Loucy (cell line): ENCODE measurements at regions not wholly inside any gene's neighbourhood (a gene's known extent, or its start where the extent isn't known, plus 50 kb on each side); places are given as distances from the start of the nearest gene placed in this dataset.

Source experiments
- H2AFZ ChIP-seq: fragments of 200-600 bp; sonication (generic); 2 replicates; pipeline ENCODE4 v1.6.0; 2016; ENCODE audit warnings: antibody characterized with exemption, mild to moderate bottlenecking, low read length, moderate library complexity
- H3F3A ChIP-seq: fragments of 200-600 bp; 2 replicates; pipeline ENCODE4 v1.6.0; 2016; ENCODE audit warnings: antibody characterized with exemption, low read depth, mild to moderate bottlenecking
- H3K27me3 ChIP-seq: fragments of 200-600 bp; sonication (generic); 2 replicates; pipeline ENCODE4 v1.6.1; 2014; ENCODE audit warnings: low read length, mild to moderate bottlenecking; ENCODE audit not compliant: insufficient read depth, poor library complexity, severe bottlenecking
- H3K36me3 ChIP-seq: fragments of 200-600 bp; sonication (generic); 2 replicates; pipeline ENCODE4 v1.6.1; 2016; ENCODE audit warnings: low read length; ENCODE audit not compliant: insufficient read depth
- H3K4me1 ChIP-seq: fragments of 200-600 bp; sonication (generic); 2 replicates; pipeline ENCODE4 v1.5.1; 2014; ENCODE audit warnings: low read length, mild to moderate bottlenecking; ENCODE audit not compliant: insufficient read depth, poor library complexity, severe bottlenecking
- H3K4me2 ChIP-seq: fragments of 200-600 bp; sonication (generic); 2 replicates; pipeline ENCODE4 v1.6.0; 2014; ENCODE audit warnings: antibody characterized with exemption, low read length, low read depth, mild to moderate bottlenecking; ENCODE audit not compliant: poor library complexity, severe bottlenecking
- H3K4me3 ChIP-seq: fragments of 200-600 bp; sonication (generic); 2 replicates; pipeline ENCODE4 v1.5.1; 2014; ENCODE audit warnings: low read length, mild to moderate bottlenecking, mixed read lengths; ENCODE audit not compliant: poor library complexity, severe bottlenecking
- H3K79me2 ChIP-seq: fragments of 200-600 bp; sonication (generic); 2 replicates; pipeline ENCODE4 v1.6.1; 2014; ENCODE audit warnings: low read length; ENCODE audit not compliant: insufficient read depth
- H3K9ac ChIP-seq: fragments of 200-600 bp; sonication (generic); 2 replicates; pipeline ENCODE4 v1.6.0; 2014; ENCODE audit warnings: mild to moderate bottlenecking, low read depth, low read length, moderate library complexity; ENCODE audit not compliant: poor library complexity, severe bottlenecking
- H3K9me2 ChIP-seq: fragments of 200-600 bp; sonication (generic); replicated peaks from 2 replicates; pipeline ENCODE4 v1.6.1; 2016; ENCODE audit warnings: low read depth, low read length, mixed read lengths
- H3K9me3 ChIP-seq: fragments of 200-600 bp; sonication (generic); 2 replicates; pipeline ENCODE4 v1.6.1; 2014; ENCODE audit warnings: mild to moderate bottlenecking, antibody characterized with exemption, low read length, low read depth; ENCODE audit not compliant: insufficient read depth
- H4K20me1 ChIP-seq: fragments of 200-600 bp; sonication (generic); 2 replicates; pipeline ENCODE4 v1.6.0; 2014; ENCODE audit warnings: antibody characterized with exemption, low read length, mild to moderate bottlenecking; ENCODE audit not compliant: insufficient read depth, poor library complexity, severe bottlenecking
- CTCF ChIP-seq: fragments of 200-600 bp; sonication (generic); conservative IDR thresholded peaks from 2 replicates; pipeline ENCODE4 v1.5.1; 2014; ENCODE audit warnings: mild to moderate bottlenecking, antibody characterized with exemption, low read length
- EZH2phosphoT487 ChIP-seq: fragments of 200-600 bp; IDR thresholded peaks from 2 replicates; pipeline ENCODE4 v1.6.1; 2018; ENCODE audit warnings: antibody characterized with exemption, mild to moderate bottlenecking, moderate library complexity, borderline replicate concordance

- Histone ChIP-seq H3K4me3 (no peak overlapping the region), H3K79me2 (no peaks in the 10 kb centered on the region), H3K9me3 (no peaks in the 10 kb centered on the region), H3K4me2 (no peak overlapping the region), H3K9me2 (no peaks in the 10 kb centered on the region), H4K20me1 (no peaks in the 10 kb centered on the region), H3K36me3 (no peaks in the 10 kb centered on the region), H3K9ac (no peak overlapping the region), H3F3A (no peaks in the 10 kb centered on the region), H3K27me3 (no peaks in the 10 kb centered on the region), H3K4me1 (no peaks in the 10 kb centered on the region), H2AFZ (no peak overlapping the region)
- TF ChIP-seq CTCF (no peak), EZH2phosphoT487 (no peak)
These were observed 756.6 kb upstream of the API5 start for GRCh38 chr11:42555190-42555589.

DNA sequence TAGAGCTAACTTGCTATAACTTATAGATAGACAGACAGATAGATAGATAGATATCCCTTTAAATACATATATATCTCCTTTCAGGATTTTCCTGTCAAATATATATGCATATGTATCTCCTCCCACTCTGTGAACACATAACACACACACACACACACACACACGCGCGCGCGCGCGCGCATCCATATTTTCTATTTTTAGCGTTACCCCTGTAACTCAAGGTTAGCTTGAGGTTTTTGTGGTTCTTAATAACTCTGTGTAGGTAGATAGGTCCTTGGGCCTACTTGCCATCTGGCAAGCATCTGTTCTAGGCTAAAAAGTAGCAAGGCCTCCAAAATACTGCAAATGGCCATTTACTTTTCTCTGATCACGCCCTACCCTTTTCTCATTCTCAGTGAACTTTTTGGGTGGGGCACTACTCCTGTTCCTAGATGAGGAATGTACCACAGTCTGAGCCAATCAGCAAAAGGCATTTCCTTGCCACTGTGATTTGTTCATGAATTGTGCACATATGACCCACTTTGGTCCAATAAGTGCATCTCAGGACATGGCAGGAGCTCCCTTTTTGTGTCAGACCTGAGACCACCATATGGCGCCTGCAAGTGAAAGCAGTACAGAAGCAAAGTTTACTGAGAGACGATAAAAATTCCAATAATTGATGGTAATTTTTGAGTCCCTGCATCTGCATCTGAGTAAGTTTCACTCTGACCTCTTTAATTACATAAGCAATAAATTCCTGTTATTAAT, 740.5 kb upstream of the API5 start:
- no peak overlapping the region for H3K4me2 ChIP-seq
- H3K36me3 ChIP-seq, result no peaks in the 10 kb centered on the region
- H4K20me1 ChIP-seq, result no peaks in the 10 kb centered on the region
- H3K27me3 ChIP-seq, result no peaks in the 10 kb centered on the region
- H3K79me2 ChIP-seq, result no peaks in the 10 kb centered on the region
- TF ChIP-seq EZH2phosphoT487, result no peak
- TF ChIP-seq CTCF, result no peak
- H3K9ac ChIP-seq, result no peak overlapping the region
- no peaks in the 10 kb centered on the region for H3K4me1 ChIP-seq
- no peaks in the 10 kb centered on the region for H3F3A ChIP-seq
- no peaks in the 10 kb centered on the region for H3K9me2 ChIP-seq
- no peaks in the 10 kb centered on the region for H3K9me3 ChIP-seq
- no peak overlapping the region for H2AFZ ChIP-seq
- no peak overlapping the region for H3K4me3 ChIP-seq

DNA sequence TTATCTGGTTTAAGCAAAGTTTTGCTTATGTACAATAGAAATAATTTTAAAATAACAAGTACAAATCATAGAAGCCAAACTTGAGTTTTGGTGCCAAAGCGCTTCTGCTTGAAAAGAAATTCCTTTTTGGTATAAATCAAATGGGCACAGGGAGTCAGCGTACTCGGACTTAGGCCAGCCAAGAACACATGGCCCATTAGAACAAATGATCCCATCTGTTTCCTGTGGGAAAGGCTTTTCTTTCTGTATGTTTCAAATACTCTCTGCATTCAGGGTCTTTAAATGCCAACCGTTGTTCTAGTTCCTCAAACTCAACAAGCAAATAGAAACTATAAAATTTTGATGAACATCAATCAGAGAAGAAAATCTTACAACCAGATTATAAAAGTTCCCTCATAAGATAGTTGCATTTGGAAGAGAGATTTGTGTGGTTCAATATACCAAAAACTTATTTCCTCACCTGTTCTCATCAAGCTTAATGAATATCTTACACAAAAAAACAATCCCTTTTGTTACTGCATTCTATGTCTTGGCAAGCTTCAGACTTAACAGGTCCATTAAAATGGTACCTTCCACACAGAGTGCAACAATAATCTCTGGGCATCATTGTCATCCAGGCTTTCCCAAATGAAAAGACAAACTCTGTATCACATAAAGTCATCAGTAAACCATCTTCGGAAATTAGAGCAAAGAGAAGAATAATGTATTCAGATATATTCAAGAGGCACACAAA, 739.8 kb upstream of the API5 start:
- Histone ChIP-seq H3K79me2 (no peaks in the 10 kb centered on the region), H3K4me2 (no peak overlapping the region), H3F3A (no peaks in the 10 kb centered on the region), H3K36me3 (no peaks in the 10 kb centered on the region), H3K27me3 (no peaks in the 10 kb centered on the region), H4K20me1 (no peaks in the 10 kb centered on the region), H2AFZ (no peak overlapping the region), H3K4me1 (no peaks in the 10 kb centered on the region), H3K9me2 (no peaks in the 10 kb centered on the region), H3K9ac (no peak overlapping the region), H3K9me3 (no peaks in the 10 kb centered on the region), H3K4me3 (no peak overlapping the region)
- no peak for TF ChIP-seq CTCF
- TF ChIP-seq EZH2phosphoT487, result no peak
